A549 (cell line): ENCODE measurements at regions not wholly inside any gene's neighbourhood (a gene's known extent, or its start where the extent isn't known, plus 50 kb on each side); places are given as distances from the start of the nearest gene placed in this dataset.

ENCODE experiments used
- ATAC-seq, 2 experiments: fragments of 200-7000 bp in 1 of 2; fragments of >200 bp in 1 of 2; cut with Nextera tagmentation in 1 of 2; cut with Tn5 transposase in 1 of 2; 3 replicates each; pipeline versions ENCODE4 v1.8.0 to v1.9.1; 2018 to 2020; ENCODE audit warnings: mild to moderate bottlenecking in 1 of 2, moderate library complexity in 1 of 2
- CTCF ChIA-PET: fragments of 300-600 bp; sonication (Branson Sonifier 250); formaldehyde crosslinking; extraction: SDS; loops from one replicate; lab custom pipeline; 2021; ENCODE audit warnings: antibody characterized with exemption, inconsistent platforms; lab: Yijun Ruan, JAX
- POLR2A ChIA-PET: fragments of 350-600 bp; formaldehyde crosslinking; extraction: SDS; loops from one replicate; lab custom pipeline; 2021; ENCODE audit warnings: antibody characterized with exemption, inconsistent platforms; lab: Yijun Ruan, JAX
- DNase-seq, 2 experiments: peaks; one replicate each; pipeline versions ENCODE4 v3.0.0 to v3.0.0-alpha.2; 2011 to 2016; ENCODE audit warnings: low read depth in 1 of 2, low spot score in 1 of 2
- FAIRE-seq: peaks from 2 replicates; lab custom pipeline; 2011; peaks lifted over from hg19 to GRCh38; lab: Jason Lieb, UNC
- H3K27ac ChIP-seq, 2 experiments: fragments of >200 bp; sonication (Bioruptor Twin); formaldehyde crosslinking; 3 replicates each; pipeline ENCODE4 v1.5.1; 2016 to 2017
- H3K4me1 ChIP-seq: fragments of >200 bp; sonication (Bioruptor Twin); formaldehyde crosslinking; 3 replicates; pipeline ENCODE4 v1.6.1; 2016
- H3K4me2 ChIP-seq: fragments of >200 bp; sonication (Bioruptor Twin); formaldehyde crosslinking; 3 replicates; pipeline ENCODE4 v1.6.1; 2016
- H3K4me3 ChIP-seq: fragments of >200 bp; sonication (Bioruptor Twin); formaldehyde crosslinking; 3 replicates; pipeline ENCODE4 v1.5.1; 2016
- H3K9me3 ChIP-seq: fragments of >200 bp; sonication (Bioruptor Twin); formaldehyde crosslinking; 3 replicates; pipeline ENCODE4 v1.6.1; 2016
- BHLHE40 ChIP-seq: IDR thresholded peaks from 2 replicates; pipeline ENCODE4 v1.6.1; 2012; ENCODE audit warnings: low read depth, low read length, inconsistent platforms
- CBX8 ChIP-seq: fragments of 200-600 bp; sonication (generic); IDR thresholded peaks from 2 replicates; pipeline ENCODE4 v1.6.1; 2016
- CEBPB ChIP-seq, 2 experiments: fragments of >200 bp in 1 of 2; sonication (Bioruptor Twin) in 1 of 2; formaldehyde crosslinking in 1 of 2; IDR thresholded peaks; 2 replicates each; pipeline ENCODE4 v1.6.1; 2012 to 2016
- CHD2 ChIP-seq: fragments of 150-350 bp; IDR thresholded peaks from 2 replicates; pipeline ENCODE4 v1.6.1; 2014; ENCODE audit warnings: low read length; ENCODE audit not compliant: partially characterized antibody
- EP300 ChIP-seq, 2 experiments: fragments of >200 bp; sonication (Bioruptor Twin); formaldehyde crosslinking; IDR thresholded peaks; 2 replicates in 1 of 2; 3 replicates in 1 of 2; pipeline ENCODE4 v1.6.1; 2016 to 2017
- FOXS1 ChIP-seq: fragments of 250-450 bp; sonication (Bioruptor Pico); IDR thresholded peaks from 2 replicates; pipeline ENCODE4 v1.5.0; 2020; ENCODE audit warnings: mild to moderate bottlenecking, moderate library complexity
- GATA3 ChIP-seq: IDR thresholded peaks from 2 replicates; pipeline ENCODE4 v1.6.1; 2012; ENCODE audit warnings: borderline replicate concordance
- HEYL ChIP-seq: fragments of 250-450 bp; sonication (Bioruptor Pico); IDR thresholded peaks from 2 replicates; pipeline ENCODE4 v1.8.0; 2021; ENCODE audit warnings: mild to moderate bottlenecking, moderate library complexity
- HOXB13 ChIP-seq: fragments of 250-450 bp; sonication (Bioruptor Pico); IDR thresholded peaks from 2 replicates; pipeline ENCODE4 v1.5.0; 2020; ENCODE audit warnings: low read depth, mild to moderate bottlenecking, moderate library complexity
- KDM1A ChIP-seq: fragments of 200-600 bp; sonication (generic); IDR thresholded peaks from 2 replicates; pipeline ENCODE4 v1.6.1; 2016; ENCODE audit warnings: low read depth, mild to moderate bottlenecking
- MAFK ChIP-seq: fragments of 450-650 bp; IDR thresholded peaks from 2 replicates; pipeline ENCODE4 v1.6.1; 2014; ENCODE audit not compliant: partially characterized antibody
- MYC ChIP-seq: IDR thresholded peaks from 2 replicates; pipeline ENCODE4 v1.6.1; 2012; ENCODE audit warnings: mild to moderate bottlenecking, inconsistent platforms, low read length, improper control_type of control experiment, borderline replicate concordance
- NR3C1 ChIP-seq: fragments of >200 bp; sonication (Bioruptor Twin); formaldehyde crosslinking; IDR thresholded peaks from 3 replicates; pipeline ENCODE4 v1.6.1; 2017
- POLR2A ChIP-seq: IDR thresholded peaks from 2 replicates; pipeline ENCODE4 v1.6.1; 2012; ENCODE audit warnings: mild to moderate bottlenecking, low read length
- RAD21 ChIP-seq, 2 experiments: fragments of >200 bp in 1 of 2; sonication (Bioruptor Twin) in 1 of 2; formaldehyde crosslinking in 1 of 2; IDR thresholded peaks in 1 of 2; conservative IDR thresholded peaks in 1 of 2; 2 replicates in 1 of 2; 3 replicates in 1 of 2; pipeline ENCODE4 v1.6.1; 2012 to 2018; ENCODE audit warnings: inconsistent platforms in 1 of 2
- RNF2 ChIP-seq: fragments of 200-600 bp; sonication (generic); IDR thresholded peaks from 2 replicates; pipeline ENCODE4 v1.6.1; 2016; ENCODE audit warnings: low read depth, mild to moderate bottlenecking, antibody characterized with exemption, moderate library complexity, borderline replicate concordance
- SREBF2 ChIP-seq: fragments of 450-650 bp; IDR thresholded peaks from 2 replicates; pipeline ENCODE4 v1.6.1; 2014; ENCODE audit warnings: mild to moderate bottlenecking, moderate library complexity
- TFCP2L1 ChIP-seq: fragments of 250-450 bp; sonication (Bioruptor Pico); IDR thresholded peaks from 2 replicates; pipeline ENCODE4 v1.5.0; 2021; ENCODE audit warnings: mild to moderate bottlenecking
- ZC3H11A ChIP-seq: fragments of 450-650 bp; IDR thresholded peaks from 2 replicates; pipeline ENCODE4 v1.6.1; 2014; ENCODE audit warnings: antibody characterized with exemption, mild to moderate bottlenecking
- WGBS: methylation state at CpG from one replicate; pipeline ENCODE4 v1.1.6; 2017; ENCODE audit errors: missing lambda C conversion rate; 5-methylcytosine and 5-hydroxymethylcytosine counted together
- TF ChIP-seq, protein P1 (sequence below): fragments of 250-450 bp; sonication (Bioruptor Pico); IDR thresholded peaks from 2 replicates; pipeline ENCODE4 v1.5.0; 2020; ENCODE audit warnings: low read depth, mild to moderate bottlenecking, moderate library complexity
- TF ChIP-seq, protein P2 (sequence below): fragments of >200 bp; sonication (Bioruptor Twin); formaldehyde crosslinking; IDR thresholded peaks from 3 replicates; pipeline ENCODE4 v1.5.1; 2016
- TF ChIP-seq, protein P3 (sequence below): fragments of >200 bp; sonication (Bioruptor Twin); formaldehyde crosslinking; IDR thresholded peaks from 3 replicates; pipeline ENCODE4 v1.6.1; 2016
- TF ChIP-seq, protein P4 (sequence below): fragments of 250-450 bp; sonication (Bioruptor Pico); IDR thresholded peaks from 2 replicates; pipeline ENCODE4 v1.5.0; 2021; ENCODE audit warnings: mild to moderate bottlenecking, moderate library complexity, borderline replicate concordance

DNA sequence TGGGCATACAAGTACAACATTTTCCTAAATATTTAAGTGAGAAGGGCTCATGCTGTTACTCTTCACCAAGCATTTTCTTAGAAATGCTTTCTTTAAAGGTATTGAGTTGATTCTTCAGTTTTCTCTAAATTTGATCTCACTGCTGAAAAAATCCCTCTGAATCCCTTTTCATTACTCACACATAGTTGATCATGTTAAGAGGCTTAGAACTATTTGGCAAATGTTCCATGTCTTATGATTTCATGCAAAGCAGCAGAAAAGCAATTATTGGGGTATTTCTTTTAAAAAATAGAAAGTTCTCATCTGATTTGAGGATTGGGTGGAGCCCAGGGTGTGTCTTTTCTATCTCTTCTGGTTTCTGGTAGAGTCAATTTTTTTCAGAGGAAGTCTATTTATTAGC lies 1079.8 kb upstream of the ZEB2 start (continued):
- TF ChIP-seq, protein P1, sequence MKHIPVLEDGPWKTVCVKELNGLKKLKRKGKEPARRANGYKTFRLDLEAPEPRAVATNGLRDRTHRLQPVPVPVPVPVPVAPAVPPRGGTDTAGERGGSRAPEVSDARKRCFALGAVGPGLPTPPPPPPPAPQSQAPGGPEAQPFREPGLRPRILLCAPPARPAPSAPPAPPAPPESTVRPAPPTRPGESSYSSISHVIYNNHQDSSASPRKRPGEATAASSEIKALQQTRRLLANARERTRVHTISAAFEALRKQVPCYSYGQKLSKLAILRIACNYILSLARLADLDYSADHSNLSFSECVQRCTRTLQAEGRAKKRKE (CRISPR knock-in tag), result no peak
- no peak for TF ChIP-seq RNF2
- no peak for TF ChIP-seq CBX8
- no peak for TF ChIP-seq HEYL (CRISPR knock-in tag)
- TF ChIP-seq BHLHE40, result no peak

DNA sequence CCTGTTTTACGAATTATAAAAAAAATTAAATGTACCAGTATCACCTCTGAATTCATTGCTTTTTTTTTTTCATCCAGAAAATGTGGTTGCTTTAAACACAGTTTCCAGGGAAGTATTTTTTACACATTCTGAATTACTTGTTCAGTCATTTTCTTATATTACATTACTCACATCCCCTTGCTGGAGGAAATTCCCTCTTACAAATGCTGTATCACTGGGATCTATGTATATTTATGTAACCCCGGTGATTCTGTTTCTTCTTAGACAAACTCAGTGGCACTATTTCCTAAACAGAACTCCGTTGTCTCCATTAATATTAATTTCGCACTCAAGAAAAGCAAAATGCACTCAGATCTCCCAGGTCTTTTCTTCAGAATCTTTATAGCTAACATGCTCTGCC lies 1078.5 kb upstream of the ZEB2 start:
- ATAC-seq (no peak), FAIRE-seq (no peak), DNase-seq (no peak)
- 62% methylated on average over 4 of the region's 4 CpGs for WGBS
- CTCF ChIA-PET, result no interaction called here
- Histone ChIP-seq H3K27ac (no peak overlapping the region), H3K9me3 (no peaks in the 10 kb centered on the region), H3K4me3 (no peak overlapping the region), H3K4me1 (peaks cover 21% of the 10 kb centered on the region), H3K4me2 (no peak overlapping the region)
- POLR2A ChIA-PET, result no interaction called here
- TF ChIP-seq, protein P2, sequence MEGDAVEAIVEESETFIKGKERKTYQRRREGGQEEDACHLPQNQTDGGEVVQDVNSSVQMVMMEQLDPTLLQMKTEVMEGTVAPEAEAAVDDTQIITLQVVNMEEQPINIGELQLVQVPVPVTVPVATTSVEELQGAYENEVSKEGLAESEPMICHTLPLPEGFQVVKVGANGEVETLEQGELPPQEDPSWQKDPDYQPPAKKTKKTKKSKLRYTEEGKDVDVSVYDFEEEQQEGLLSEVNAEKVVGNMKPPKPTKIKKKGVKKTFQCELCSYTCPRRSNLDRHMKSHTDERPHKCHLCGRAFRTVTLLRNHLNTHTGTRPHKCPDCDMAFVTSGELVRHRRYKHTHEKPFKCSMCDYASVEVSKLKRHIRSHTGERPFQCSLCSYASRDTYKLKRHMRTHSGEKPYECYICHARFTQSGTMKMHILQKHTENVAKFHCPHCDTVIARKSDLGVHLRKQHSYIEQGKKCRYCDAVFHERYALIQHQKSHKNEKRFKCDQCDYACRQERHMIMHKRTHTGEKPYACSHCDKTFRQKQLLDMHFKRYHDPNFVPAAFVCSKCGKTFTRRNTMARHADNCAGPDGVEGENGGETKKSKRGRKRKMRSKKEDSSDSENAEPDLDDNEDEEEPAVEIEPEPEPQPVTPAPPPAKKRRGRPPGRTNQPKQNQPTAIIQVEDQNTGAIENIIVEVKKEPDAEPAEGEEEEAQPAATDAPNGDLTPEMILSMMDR, result no peak
- no peak for TF ChIP-seq CHD2
- TF ChIP-seq, protein P3, sequence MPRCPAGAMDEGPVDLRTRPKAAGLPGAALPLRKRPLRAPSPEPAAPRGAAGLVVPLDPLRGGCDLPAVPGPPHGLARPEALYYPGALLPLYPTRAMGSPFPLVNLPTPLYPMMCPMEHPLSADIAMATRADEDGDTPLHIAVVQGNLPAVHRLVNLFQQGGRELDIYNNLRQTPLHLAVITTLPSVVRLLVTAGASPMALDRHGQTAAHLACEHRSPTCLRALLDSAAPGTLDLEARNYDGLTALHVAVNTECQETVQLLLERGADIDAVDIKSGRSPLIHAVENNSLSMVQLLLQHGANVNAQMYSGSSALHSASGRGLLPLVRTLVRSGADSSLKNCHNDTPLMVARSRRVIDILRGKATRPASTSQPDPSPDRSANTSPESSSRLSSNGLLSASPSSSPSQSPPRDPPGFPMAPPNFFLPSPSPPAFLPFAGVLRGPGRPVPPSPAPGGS, result no peak
- no peak for TF ChIP-seq ZC3H11A
- TF ChIP-seq, protein P1 (CRISPR knock-in tag), result no peak
- no peak for TF ChIP-seq CEBPB (IDR thresholded peaks at IDR 0.05)
- TF ChIP-seq NR3C1, result no peak
- TF ChIP-seq RAD21 (conservative IDR thresholded peaks at IDR 0.05 in 1 of 2, IDR thresholded peaks at IDR 0.05 in 1 of 2), result no peak
- no peak for TF ChIP-seq MYC
- no peak for TF ChIP-seq HOXB13
- no peak for TF ChIP-seq TFCP2L1 (CRISPR knock-in tag)
- no peak for TF ChIP-seq KDM1A
- TF ChIP-seq GATA3, result no peak
- TF ChIP-seq MAFK, result no peak
- TF ChIP-seq FOXS1, result no peak
- TF ChIP-seq BHLHE40, result no peak
- no peak for TF ChIP-seq SREBF2
- TF ChIP-seq EP300 (IDR thresholded peaks at IDR 0.05), result no peak
- no peak for TF ChIP-seq POLR2A

DNA sequence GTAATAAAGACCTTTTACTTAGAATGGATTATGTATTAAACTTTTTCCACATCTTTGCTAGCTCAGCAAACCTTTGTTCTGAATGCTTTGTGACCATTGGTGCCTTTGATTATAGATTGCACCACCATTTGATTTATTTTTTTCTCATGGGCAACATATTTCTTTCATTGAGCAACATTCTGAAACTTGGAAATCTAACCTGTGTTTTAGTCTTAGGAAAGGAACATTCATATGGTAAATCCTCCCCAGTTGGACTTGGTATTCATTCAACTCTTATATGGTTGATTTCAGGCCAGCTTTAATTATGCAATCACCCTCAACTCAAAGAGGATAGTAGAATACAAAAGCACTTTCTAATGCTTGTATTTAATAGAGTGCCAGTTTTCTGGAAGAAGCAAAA lies 1077.9 kb upstream of the ZEB2 start:
- TF ChIP-seq CEBPB (IDR thresholded peaks at IDR 0.05), result 0 out of 4 replicates have a peak, but pooled peaks of 1 of the 2 experiments have one; percentile 7
- TF ChIP-seq, protein P4, sequence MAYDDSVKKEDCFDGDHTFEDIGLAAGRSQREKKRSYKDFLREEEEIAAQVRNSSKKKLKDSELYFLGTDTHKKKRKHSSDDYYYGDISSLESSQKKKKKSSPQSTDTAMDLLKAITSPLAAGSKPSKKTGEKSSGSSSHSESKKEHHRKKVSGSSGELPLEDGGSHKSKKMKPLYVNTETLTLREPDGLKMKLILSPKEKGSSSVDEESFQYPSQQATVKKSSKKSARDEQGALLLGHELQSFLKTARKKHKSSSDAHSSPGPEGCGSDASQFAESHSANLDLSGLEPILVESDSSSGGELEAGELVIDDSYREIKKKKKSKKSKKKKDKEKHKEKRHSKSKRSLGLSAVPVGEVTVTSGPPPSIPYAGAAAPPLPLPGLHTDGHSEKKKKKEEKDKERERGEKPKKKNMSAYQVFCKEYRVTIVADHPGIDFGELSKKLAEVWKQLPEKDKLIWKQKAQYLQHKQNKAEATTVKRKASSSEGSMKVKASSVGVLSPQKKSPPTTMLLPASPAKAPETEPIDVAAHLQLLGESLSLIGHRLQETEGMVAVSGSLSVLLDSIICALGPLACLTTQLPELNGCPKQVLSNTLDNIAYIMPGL, result no peak
- H3K4me3 ChIP-seq, result no peak overlapping the region
- DNase-seq, result no peak
- H3K4me2 ChIP-seq, result no peak overlapping the region
- ChIA-PET CTCF (no interaction called here), POLR2A (no interaction called here)
- peaks cover 25% of the 10 kb centered on the region for H3K4me1 ChIP-seq
- no peaks in the 10 kb centered on the region for H3K9me3 ChIP-seq
- FAIRE-seq, result no peak
- no peak overlapping the region for H3K27ac ChIP-seq
- ATAC-seq, result no peak
